ENCODE measurements at regions not wholly inside any gene's neighbourhood (a gene's known extent, or its start where the extent isn't known, plus 50 kb on each side); places are given as distances from the start of the nearest gene placed in this dataset.

DNA sequence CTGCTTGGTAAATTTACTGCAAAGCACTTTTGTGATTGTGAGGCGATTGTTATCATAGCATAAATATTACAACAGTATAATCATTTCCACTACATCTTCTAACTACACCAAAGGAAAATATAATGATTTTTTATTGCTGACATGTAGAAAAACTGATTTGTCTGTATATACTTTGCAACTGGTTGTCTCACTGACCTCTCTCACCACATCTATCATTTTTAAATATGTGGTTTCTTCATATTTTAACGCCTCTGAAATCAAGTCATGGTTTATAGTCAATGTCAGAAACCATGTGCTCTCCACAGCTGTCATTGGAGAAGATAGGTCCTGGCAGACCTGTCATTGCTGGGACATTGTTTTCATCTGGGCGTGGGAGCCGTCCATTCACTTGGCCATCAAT is 315.4 kb upstream of the KLF6 start:
- TF ChIP-seq, protein P1, sequence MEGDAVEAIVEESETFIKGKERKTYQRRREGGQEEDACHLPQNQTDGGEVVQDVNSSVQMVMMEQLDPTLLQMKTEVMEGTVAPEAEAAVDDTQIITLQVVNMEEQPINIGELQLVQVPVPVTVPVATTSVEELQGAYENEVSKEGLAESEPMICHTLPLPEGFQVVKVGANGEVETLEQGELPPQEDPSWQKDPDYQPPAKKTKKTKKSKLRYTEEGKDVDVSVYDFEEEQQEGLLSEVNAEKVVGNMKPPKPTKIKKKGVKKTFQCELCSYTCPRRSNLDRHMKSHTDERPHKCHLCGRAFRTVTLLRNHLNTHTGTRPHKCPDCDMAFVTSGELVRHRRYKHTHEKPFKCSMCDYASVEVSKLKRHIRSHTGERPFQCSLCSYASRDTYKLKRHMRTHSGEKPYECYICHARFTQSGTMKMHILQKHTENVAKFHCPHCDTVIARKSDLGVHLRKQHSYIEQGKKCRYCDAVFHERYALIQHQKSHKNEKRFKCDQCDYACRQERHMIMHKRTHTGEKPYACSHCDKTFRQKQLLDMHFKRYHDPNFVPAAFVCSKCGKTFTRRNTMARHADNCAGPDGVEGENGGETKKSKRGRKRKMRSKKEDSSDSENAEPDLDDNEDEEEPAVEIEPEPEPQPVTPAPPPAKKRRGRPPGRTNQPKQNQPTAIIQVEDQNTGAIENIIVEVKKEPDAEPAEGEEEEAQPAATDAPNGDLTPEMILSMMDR (optimal IDR thresholded peaks at IDR 0.05 in 1 of 3, IDR thresholded peaks at IDR 0.05 in 1 of 3, conservative IDR thresholded peaks at IDR 0.05 in 1 of 3; ENCODE audit: extremely low read depth in 1 of 3, insufficient read depth in 2 of 3, low read length in 3 of 3), result no peak
- TF ChIP-seq EZH2 (IDR thresholded peaks at IDR 0.05; ENCODE audit: low read length), result no peak

All from keratinocyte (primary cell).